ENCODE measurements at regions not wholly inside any gene's neighbourhood (a gene's known extent, or its start where the extent isn't known, plus 50 kb on each side); places are given as distances from the start of the nearest gene placed in this dataset.

- ATAC-seq (replicated peaks) (no peak), DNase-seq (no peak)
- Mint-ChIP-seq H3K27me3 (peaks cover 0 to 4% of the 10 kb centered on the region in 2 donors), H3K27ac (no peak overlapping the region), H3K4me1 (no peaks in the 10 kb centered on the region), H3K36me3 (no peaks in the 10 kb centered on the region), H3K9me3 (peaks cover 0 to 4% of the 10 kb centered on the region in 2 donors), H3K4me3 (no peak overlapping the region)
Measured at GRCh38 chr1:213385806-213386324, 334.8 kb downstream of the RPS6KC1 start.

- peaks cover 0 to 4% of the 10 kb centered on the region in 2 donors for H3K9me3 Mint-ChIP-seq
- ATAC-seq (replicated peaks) = no peak
- H3K36me3 Mint-ChIP-seq = no peaks in the 10 kb centered on the region
- no peaks in the 10 kb centered on the region for H3K4me1 Mint-ChIP-seq
- no peak for DNase-seq
- H3K27me3 Mint-ChIP-seq = peaks cover 0 to 4% of the 10 kb centered on the region in 2 donors
- H3K4me3 Mint-ChIP-seq = no peak overlapping the region
- no peak overlapping the region for H3K27ac Mint-ChIP-seq
Measured at GRCh38 chr1:213387380-213388015, 336.5 kb downstream of the RPS6KC1 start.

GRCh38 chr1:213388199-213388598, 337.2 kb downstream of the RPS6KC1 start:
- H3K27ac Mint-ChIP-seq = no peak overlapping the region
- DNase-seq (no peak), ATAC-seq (replicated peaks) (no peak)
- peaks cover 0 to 4% of the 10 kb centered on the region in 2 donors for H3K27me3 Mint-ChIP-seq
- no peaks in the 10 kb centered on the region for H3K4me1 Mint-ChIP-seq
- no peak overlapping the region for H3K4me3 Mint-ChIP-seq
- no peaks in the 10 kb centered on the region for H3K36me3 Mint-ChIP-seq
- peaks cover 0 to 4% of the 10 kb centered on the region in 2 donors for H3K9me3 Mint-ChIP-seq

GRCh38 chr1:213389061-213389581, 338.1 kb downstream of the RPS6KC1 start:
- Mint-ChIP-seq H3K27me3 (peaks cover 0 to 3% of the 10 kb centered on the region in 2 donors), H3K9me3 (peaks cover 0 to 3% of the 10 kb centered on the region in 2 donors), H3K27ac (no peak overlapping the region), H3K4me1 (no peaks in the 10 kb centered on the region), H3K36me3 (no peaks in the 10 kb centered on the region), H3K4me3 (no peak overlapping the region)
- DNase-seq = no peak
- ATAC-seq (replicated peaks) = no peak

- no peaks in the 10 kb centered on the region for H3K36me3 Mint-ChIP-seq
- peak in 1 of 2 donors; percentile 15 for ATAC-seq (replicated peaks)
- H3K27me3 Mint-ChIP-seq = no peaks in the 10 kb centered on the region
Measured at GRCh38 chr1:213391445-213391844, 340.4 kb downstream of the RPS6KC1 start.

GRCh38 chr1:213393860-213394259, 342.8 kb downstream of the RPS6KC1 start:
- DNase-seq (no peak), ATAC-seq (replicated peaks) (no peak)
- Mint-ChIP-seq H3K27ac (no peak overlapping the region), H3K9me3 (peaks cover 0 to 3% of the 10 kb centered on the region in 2 donors), H3K4me3 (no peak overlapping the region), H3K4me1 (no peaks in the 10 kb centered on the region), H3K36me3 (no peaks in the 10 kb centered on the region), H3K27me3 (no peaks in the 10 kb centered on the region)

More at GRCh38 chr1:213391445-213391844, 340.4 kb downstream of the RPS6KC1 start:
- Mint-ChIP-seq H3K4me3 (no peak overlapping the region), H3K9me3 (no peaks in the 10 kb centered on the region), H3K27ac (no peak overlapping the region), H3K4me1 (no peaks in the 10 kb centered on the region)
- DNase-seq = no peak

GRCh38 chr1:213394837-213395236, 343.8 kb downstream of the RPS6KC1 start:
- Mint-ChIP-seq H3K36me3 (no peaks in the 10 kb centered on the region), H3K4me3 (no peak overlapping the region), H3K27me3 (no peaks in the 10 kb centered on the region), H3K4me1 (no peaks in the 10 kb centered on the region), H3K27ac (no peak overlapping the region), H3K9me3 (peaks cover 0 to 3% of the 10 kb centered on the region in 2 donors)
- no peak for DNase-seq
- no peak for ATAC-seq (replicated peaks)

GRCh38 chr1:213397638-213398037, 346.6 kb downstream of the RPS6KC1 start:
- Mint-ChIP-seq H3K27ac (no peak overlapping the region), H3K9me3 (peaks cover 0 to 4% of the 10 kb centered on the region in 2 donors), H3K36me3 (no peaks in the 10 kb centered on the region), H3K4me1 (no peaks in the 10 kb centered on the region), H3K27me3 (no peaks in the 10 kb centered on the region), H3K4me3 (no peak overlapping the region)
- ATAC-seq (replicated peaks) (no peak), DNase-seq (no peak)

- ATAC-seq (replicated peaks) (no peak), DNase-seq (no peak)
- H3K27me3 Mint-ChIP-seq = no peaks in the 10 kb centered on the region
- no peaks in the 10 kb centered on the region for H3K4me1 Mint-ChIP-seq
- H3K27ac Mint-ChIP-seq = no peak overlapping the region
- peaks cover 0 to 4% of the 10 kb centered on the region in 2 donors for H3K9me3 Mint-ChIP-seq
- no peaks in the 10 kb centered on the region for H3K36me3 Mint-ChIP-seq
- no peak overlapping the region for H3K4me3 Mint-ChIP-seq
Measured at GRCh38 chr1:213399695-213400094, 348.7 kb downstream of the RPS6KC1 start.

- Mint-ChIP-seq H3K27ac (no peak overlapping the region), H3K9me3 (peaks cover 0 to 4% of the 10 kb centered on the region in 2 donors), H3K27me3 (no peaks in the 10 kb centered on the region), H3K4me1 (no peaks in the 10 kb centered on the region), H3K4me3 (no peak overlapping the region), H3K36me3 (no peaks in the 10 kb centered on the region)
- no peak for DNase-seq
- no peak for ATAC-seq (replicated peaks)
Measured at GRCh38 chr1:213409208-213409631, 358.2 kb downstream of the RPS6KC1 start.

- Mint-ChIP-seq H3K9me3 (peaks cover 0 to 4% of the 10 kb centered on the region in 2 donors), H3K27me3 (no peaks in the 10 kb centered on the region), H3K27ac (no peak overlapping the region), H3K36me3 (no peaks in the 10 kb centered on the region), H3K4me1 (no peaks in the 10 kb centered on the region), H3K4me3 (no peak overlapping the region)
- DNase-seq (no peak), ATAC-seq (replicated peaks) (no peak)
Measured at GRCh38 chr1:213409971-213410370, 358.9 kb downstream of the RPS6KC1 start.

GRCh38 chr1:213414346-213414745, 363.3 kb downstream of the RPS6KC1 start:
- no peak overlapping the region for H3K27ac Mint-ChIP-seq
- ATAC-seq (replicated peaks) (no peak), DNase-seq (no peak)
- H3K4me3 Mint-ChIP-seq = no peak overlapping the region
- no peaks in the 10 kb centered on the region for H3K36me3 Mint-ChIP-seq
- peaks cover 0 to 4% of the 10 kb centered on the region in 2 donors for H3K9me3 Mint-ChIP-seq
- H3K4me1 Mint-ChIP-seq = no peaks in the 10 kb centered on the region
- peaks cover 0 to 4% of the 10 kb centered on the region in 2 donors for H3K27me3 Mint-ChIP-seq

- ATAC-seq (replicated peaks) = no peak
- Mint-ChIP-seq H3K27me3 (peaks cover 0 to 4% of the 10 kb centered on the region in 2 donors), H3K4me1 (no peaks in the 10 kb centered on the region), H3K4me3 (no peak overlapping the region), H3K27ac (no peak overlapping the region), H3K36me3 (no peaks in the 10 kb centered on the region), H3K9me3 (peaks cover 3 to 4% of the 10 kb centered on the region in 2 donors)
- DNase-seq = no peak
Measured at GRCh38 chr1:213414911-213415310, 363.9 kb downstream of the RPS6KC1 start.

- no peak for DNase-seq
- H3K9me3 Mint-ChIP-seq = peaks cover under 1 to 3% of the 10 kb centered on the region in 2 donors
- H3K4me1 Mint-ChIP-seq = no peaks in the 10 kb centered on the region
- no peaks in the 10 kb centered on the region for H3K36me3 Mint-ChIP-seq
- H3K27ac Mint-ChIP-seq = no peak overlapping the region
- peaks cover 0 to 4% of the 10 kb centered on the region in 2 donors for H3K27me3 Mint-ChIP-seq
- ATAC-seq (replicated peaks) = no peak
- no peak overlapping the region for H3K4me3 Mint-ChIP-seq
Measured at GRCh38 chr1:213415691-213416380, 364.8 kb downstream of the RPS6KC1 start.
